Fibroblast of lung (primary cell): ENCODE measurements at regions not wholly inside any gene's neighbourhood (a gene's known extent, or its start where the extent isn't known, plus 50 kb on each side); places are given as distances from the start of the nearest gene placed in this dataset.

Source experiments
- DNase-seq, 2 donors: peaks; one replicate each; pipeline versions ENCODE4 v3.0.0 to v3.0.0-alpha.2; 2010; ENCODE audit warnings: low read depth in 2 of 2
- H2AFZ ChIP-seq: 2 replicates; pipeline ENCODE4 v1.5.1; 2012; ENCODE audit warnings: low read length, control low read depth, inconsistent platforms
- H3K27ac ChIP-seq: 2 replicates; pipeline ENCODE4 v1.5.1; 2011; ENCODE audit warnings: low read length, control low read depth; ENCODE audit not compliant: insufficient read depth
- H3K27me3 ChIP-seq: 2 replicates; pipeline ENCODE4 v1.5.1; 2011; ENCODE audit warnings: mild to moderate bottlenecking, low read length; ENCODE audit not compliant: control insufficient read depth, insufficient read depth
- H3K36me3 ChIP-seq: 2 replicates; pipeline ENCODE4 v1.5.1; 2011; ENCODE audit warnings: low read length; ENCODE audit not compliant: control insufficient read depth, insufficient read depth
- H3K4me1 ChIP-seq: 2 replicates; pipeline ENCODE4 v1.5.1; 2011; ENCODE audit warnings: low read length; ENCODE audit not compliant: control insufficient read depth, insufficient read depth; ENCODE audit errors: extremely low read depth
- H3K4me2 ChIP-seq: 2 replicates; pipeline ENCODE4 v1.5.1; 2011; ENCODE audit warnings: low read length, control low read depth; ENCODE audit not compliant: insufficient read depth; ENCODE audit errors: extremely low read depth
- H3K4me3 ChIP-seq, 4 experiments: fragments of 200-600 bp in 1 of 4; sonication (generic) in 1 of 4; replicated peaks in 1 of 4; 2 replicates each; pipeline ENCODE4 v1.5.1; 2011 to 2016; ENCODE audit warnings: low read length in 4 of 4, low read depth in 3 of 4, mild to moderate bottlenecking in 3 of 4, control low read depth in 2 of 4, inconsistent platforms in 1 of 4, mixed read lengths in 1 of 4; ENCODE audit not compliant: insufficient read depth in 1 of 4; ENCODE audit errors: control extremely low read depth in 1 of 4
- H3K79me2 ChIP-seq: 2 replicates; pipeline ENCODE4 v1.5.1; 2012; ENCODE audit warnings: mild to moderate bottlenecking, low read length, inconsistent platforms; ENCODE audit not compliant: control insufficient read depth, insufficient read depth
- H3K9ac ChIP-seq: 2 replicates; pipeline ENCODE4 v1.5.1; 2011; ENCODE audit warnings: mild to moderate bottlenecking, low read length, control low read depth; ENCODE audit not compliant: insufficient read depth
- H3K9me3 ChIP-seq: 2 replicates; pipeline ENCODE4 v1.5.1; 2012; ENCODE audit warnings: low read depth, low read length; ENCODE audit not compliant: control insufficient read depth, insufficient read depth
- H4K20me1 ChIP-seq: 2 replicates; pipeline ENCODE4 v1.5.1; 2011; ENCODE audit warnings: low read length; ENCODE audit not compliant: control insufficient read depth, insufficient read depth; ENCODE audit errors: extremely low read depth
- CTCF ChIP-seq, 2 donors: IDR thresholded peaks in 1 of 2; conservative IDR thresholded peaks in 1 of 2; 1 replicate in 1 of 2; 2 replicates in 1 of 2; pipeline ENCODE4 v1.5.1; 2011 to 2012; ENCODE audit warnings: low read length in 2 of 2, control low read depth in 1 of 2, inconsistent platforms in 1 of 2, low read depth in 1 of 2, mild to moderate bottlenecking in 1 of 2
- EZH2 ChIP-seq: IDR thresholded peaks from 2 replicates; pipeline ENCODE4 v1.5.1; 2012; ENCODE audit warnings: low read length, control low read depth, mild to moderate bottlenecking; ENCODE audit errors: missing control alignments

- H3K9me3 ChIP-seq, result no peaks in the 10 kb centered on the region
- no peaks in the 10 kb centered on the region for H3K4me1 ChIP-seq
- H3K27me3 ChIP-seq, result no peaks in the 10 kb centered on the region
- no peaks in the 10 kb centered on the region for H4K20me1 ChIP-seq
- peak overlapping the region; percentile 30 for H2AFZ ChIP-seq
- H3K4me3 ChIP-seq, result no peak overlapping the region
- TF ChIP-seq EZH2, result no peak
- TF ChIP-seq CTCF (conservative IDR thresholded peaks at IDR 0.05 in 1 of 2, IDR thresholded peaks at IDR 0.05 in 1 of 2; ENCODE audit: low read depth in 1 of 2, low read length in 2 of 2), result no peak
- no peak overlapping the region for H3K27ac ChIP-seq
- no peak overlapping the region for H3K9ac ChIP-seq
- H3K79me2 ChIP-seq, result no peaks in the 10 kb centered on the region
- DNase-seq, result no peak
- H3K36me3 ChIP-seq, result no peaks in the 10 kb centered on the region
- no peak overlapping the region for H3K4me2 ChIP-seq
These were observed 159.7 kb downstream of the SOCS6 start for GRCh38 chr18:70448588-70448987.

- no peaks in the 10 kb centered on the region for H3K36me3 ChIP-seq
- H3K27ac ChIP-seq, result no peak overlapping the region
- no peaks in the 10 kb centered on the region for H3K4me1 ChIP-seq
- no peak overlapping the region for H2AFZ ChIP-seq
- DNase-seq, result no peak
- no peak overlapping the region for H3K4me3 ChIP-seq
- H3K9ac ChIP-seq, result no peak overlapping the region
- no peak for TF ChIP-seq CTCF (conservative IDR thresholded peaks at IDR 0.05 in 1 of 2, IDR thresholded peaks at IDR 0.05 in 1 of 2; ENCODE audit: low read depth in 1 of 2, low read length in 2 of 2)
- TF ChIP-seq EZH2, result no peak
- no peaks in the 10 kb centered on the region for H3K9me3 ChIP-seq
- H3K27me3 ChIP-seq, result no peaks in the 10 kb centered on the region
- H4K20me1 ChIP-seq, result no peaks in the 10 kb centered on the region
- no peak overlapping the region for H3K4me2 ChIP-seq
- no peaks in the 10 kb centered on the region for H3K79me2 ChIP-seq
These were observed 157.2 kb downstream of the SOCS6 start for GRCh38 chr18:70446063-70446462.

- H3K79me2 ChIP-seq, result no peaks in the 10 kb centered on the region
- H3K27ac ChIP-seq, result no peak overlapping the region
- TF ChIP-seq CTCF (conservative IDR thresholded peaks at IDR 0.05 in 1 of 2, IDR thresholded peaks at IDR 0.05 in 1 of 2; ENCODE audit: low read depth in 1 of 2, low read length in 2 of 2) (no peak), EZH2 (no peak)
- H3K4me3 ChIP-seq, result no peak overlapping the region
- no peaks in the 10 kb centered on the region for H3K9me3 ChIP-seq
- no peaks in the 10 kb centered on the region for H3K27me3 ChIP-seq
- H3K4me1 ChIP-seq, result no peaks in the 10 kb centered on the region
- no peak overlapping the region for H3K9ac ChIP-seq
- DNase-seq, result peak; percentile 16 to 20
- no peak overlapping the region for H2AFZ ChIP-seq
- H3K4me2 ChIP-seq, result no peak overlapping the region
- H3K36me3 ChIP-seq, result no peaks in the 10 kb centered on the region
- H4K20me1 ChIP-seq, result no peaks in the 10 kb centered on the region
These were observed 154.1 kb downstream of the SOCS6 start for GRCh38 chr18:70442933-70443332.
